GM20000 (cell line): ENCODE measurements at regions not wholly inside any gene's neighbourhood (a gene's known extent, or its start where the extent isn't known, plus 50 kb on each side); places are given as distances from the start of the nearest gene placed in this dataset.

Experiments
- DNase-seq: peaks from one replicate; pipeline ENCODE4 v3.0.0; 2012; ENCODE audit warnings: low spot score
- TF ChIP-seq, protein P1 (sequence below): IDR thresholded peaks from 2 replicates; pipeline ENCODE4 v1.5.1; 2012; ENCODE audit warnings: mild to moderate bottlenecking, control low read depth; ENCODE audit errors: extremely low read depth, missing control alignments

DNA sequence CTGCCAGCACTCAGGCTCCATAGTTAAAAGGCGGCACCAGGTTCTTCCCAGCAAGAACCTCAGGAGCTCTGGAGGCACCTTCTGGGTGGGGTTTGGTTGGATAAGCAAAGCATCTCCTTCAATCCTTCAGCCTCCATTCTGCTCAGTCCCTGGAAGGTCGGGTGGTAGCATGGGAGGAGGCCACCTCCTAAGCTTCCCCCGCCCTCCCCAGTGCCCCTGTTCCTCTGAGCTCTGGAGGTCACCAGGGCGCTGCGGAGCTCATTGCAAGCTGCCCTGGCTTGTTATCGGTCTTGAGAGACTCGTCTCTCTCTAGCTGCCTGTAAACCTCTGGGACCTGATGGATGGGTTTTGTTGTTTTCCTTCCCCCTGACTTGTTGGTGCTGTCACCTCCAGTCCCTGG lies 124.8 kb downstream of the RPLP1 start:
- TF ChIP-seq, protein P1, sequence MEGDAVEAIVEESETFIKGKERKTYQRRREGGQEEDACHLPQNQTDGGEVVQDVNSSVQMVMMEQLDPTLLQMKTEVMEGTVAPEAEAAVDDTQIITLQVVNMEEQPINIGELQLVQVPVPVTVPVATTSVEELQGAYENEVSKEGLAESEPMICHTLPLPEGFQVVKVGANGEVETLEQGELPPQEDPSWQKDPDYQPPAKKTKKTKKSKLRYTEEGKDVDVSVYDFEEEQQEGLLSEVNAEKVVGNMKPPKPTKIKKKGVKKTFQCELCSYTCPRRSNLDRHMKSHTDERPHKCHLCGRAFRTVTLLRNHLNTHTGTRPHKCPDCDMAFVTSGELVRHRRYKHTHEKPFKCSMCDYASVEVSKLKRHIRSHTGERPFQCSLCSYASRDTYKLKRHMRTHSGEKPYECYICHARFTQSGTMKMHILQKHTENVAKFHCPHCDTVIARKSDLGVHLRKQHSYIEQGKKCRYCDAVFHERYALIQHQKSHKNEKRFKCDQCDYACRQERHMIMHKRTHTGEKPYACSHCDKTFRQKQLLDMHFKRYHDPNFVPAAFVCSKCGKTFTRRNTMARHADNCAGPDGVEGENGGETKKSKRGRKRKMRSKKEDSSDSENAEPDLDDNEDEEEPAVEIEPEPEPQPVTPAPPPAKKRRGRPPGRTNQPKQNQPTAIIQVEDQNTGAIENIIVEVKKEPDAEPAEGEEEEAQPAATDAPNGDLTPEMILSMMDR: no peak
- DNase-seq: no peak

DNA sequence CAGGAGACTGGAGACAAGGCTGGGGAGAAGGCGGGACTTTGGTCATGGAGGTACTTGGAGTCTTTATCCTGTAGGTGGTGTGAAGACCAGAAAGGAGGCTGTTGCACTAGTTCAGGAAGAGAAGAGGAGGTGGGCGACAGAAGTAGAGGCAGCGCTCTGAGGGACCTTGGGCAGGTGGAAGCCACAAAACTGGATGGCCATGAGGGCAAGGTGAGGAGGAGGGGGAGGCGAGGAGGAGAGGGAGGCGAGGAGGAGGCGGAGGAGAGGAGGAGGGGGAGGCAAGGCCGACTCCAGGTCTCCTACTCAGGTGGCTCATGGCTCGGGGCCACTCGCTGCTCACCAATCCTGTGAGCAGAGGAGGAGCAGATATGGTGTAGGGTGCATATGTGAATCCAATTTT lies 125.6 kb downstream of the RPLP1 start:
- no peak for DNase-seq
- TF ChIP-seq, protein P1: no peak

DNA sequence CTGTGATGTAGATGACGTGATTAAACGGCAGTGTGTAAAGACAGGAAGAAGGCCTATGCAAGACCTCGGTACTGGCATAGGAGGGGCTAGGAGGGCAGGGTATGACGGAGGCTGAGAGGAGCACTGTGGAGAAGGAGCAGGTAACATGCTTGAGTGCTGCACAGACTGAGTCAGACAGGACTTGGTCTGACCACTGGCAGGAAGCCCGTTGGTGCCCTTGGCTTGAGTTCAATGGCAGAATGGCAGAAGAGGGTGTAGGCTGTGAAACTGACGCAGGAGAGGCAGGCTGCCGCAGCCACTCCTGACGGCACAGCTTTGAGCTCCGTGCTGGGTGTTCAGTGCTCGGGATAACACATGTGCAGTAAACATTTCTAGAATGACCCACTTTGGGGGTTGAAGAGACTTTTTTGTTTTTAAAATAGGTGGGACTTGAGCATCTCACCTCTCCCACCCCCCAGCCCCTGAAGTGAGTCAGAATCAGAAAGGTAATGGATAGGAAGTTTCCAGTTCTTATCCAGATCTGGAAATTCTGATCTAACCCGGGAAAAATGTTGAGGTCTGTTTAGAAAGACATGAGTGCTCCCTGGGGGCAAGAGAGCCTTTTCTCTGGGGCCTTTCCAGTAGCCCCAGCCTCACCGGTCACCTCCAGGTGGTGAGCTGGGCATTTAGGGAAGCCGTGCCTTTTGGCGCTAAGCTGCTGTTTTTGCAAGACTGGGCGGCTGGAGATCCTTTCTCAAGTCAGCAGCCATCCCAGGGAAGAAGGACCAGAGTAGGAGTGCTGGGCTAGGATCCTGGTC lies 126.4 kb downstream of the RPLP1 start:
- TF ChIP-seq, protein P1: no peak
- DNase-seq: no peak

DNA sequence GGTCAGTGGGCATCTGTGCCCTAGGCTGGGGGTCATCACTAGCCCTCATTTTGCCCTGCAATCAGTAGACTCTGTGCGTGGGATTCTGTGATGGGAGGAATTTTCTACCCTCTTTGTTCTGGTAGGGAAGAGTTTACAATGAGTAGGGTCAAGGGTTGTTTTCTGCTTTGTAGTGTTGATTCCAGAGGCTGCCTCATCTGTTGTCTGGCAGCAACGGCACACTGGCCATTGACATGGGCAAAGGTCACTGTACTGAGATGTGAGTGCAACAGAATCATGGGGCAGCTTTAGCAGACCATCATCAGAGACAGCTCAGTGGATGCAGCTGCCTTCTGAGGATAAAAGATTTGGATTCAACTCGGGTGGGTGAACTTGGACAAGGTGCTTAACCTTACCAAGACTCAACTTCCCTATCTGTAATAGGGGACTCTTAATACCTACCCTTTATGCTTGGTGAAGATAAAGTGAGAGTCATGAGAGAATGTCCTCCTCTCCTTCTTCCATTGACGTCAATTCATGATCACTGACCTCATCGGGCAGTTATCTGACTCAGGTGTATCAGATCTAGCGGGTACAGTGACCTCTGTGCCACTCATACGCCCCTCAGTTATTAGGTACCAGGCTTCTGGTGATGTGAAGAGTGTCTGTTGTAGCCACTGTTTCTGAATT lies 127.5 kb downstream of the RPLP1 start:
- TF ChIP-seq, protein P1: no peak
- no peak for DNase-seq

DNA sequence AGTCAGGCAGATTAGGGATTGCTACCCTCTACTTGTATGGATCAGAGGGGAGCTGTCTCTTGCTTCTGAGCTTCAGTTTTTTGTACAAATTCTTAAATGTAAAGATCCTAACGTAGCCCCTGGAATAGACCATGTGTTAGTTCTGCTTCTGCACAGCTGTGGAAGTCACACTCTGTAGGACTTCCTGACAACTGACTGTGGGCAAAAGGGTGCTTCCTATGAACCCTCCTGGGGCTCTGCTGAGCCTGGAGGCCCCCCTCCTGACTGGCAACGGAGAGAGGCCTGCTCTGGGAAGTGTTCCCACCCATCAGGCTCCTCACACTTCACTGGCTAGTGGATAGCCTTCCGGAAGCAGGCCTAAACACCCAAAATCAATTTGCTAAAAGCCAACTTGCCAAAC lies 131.0 kb downstream of the RPLP1 start:
- TF ChIP-seq, protein P1: no peak

DNA sequence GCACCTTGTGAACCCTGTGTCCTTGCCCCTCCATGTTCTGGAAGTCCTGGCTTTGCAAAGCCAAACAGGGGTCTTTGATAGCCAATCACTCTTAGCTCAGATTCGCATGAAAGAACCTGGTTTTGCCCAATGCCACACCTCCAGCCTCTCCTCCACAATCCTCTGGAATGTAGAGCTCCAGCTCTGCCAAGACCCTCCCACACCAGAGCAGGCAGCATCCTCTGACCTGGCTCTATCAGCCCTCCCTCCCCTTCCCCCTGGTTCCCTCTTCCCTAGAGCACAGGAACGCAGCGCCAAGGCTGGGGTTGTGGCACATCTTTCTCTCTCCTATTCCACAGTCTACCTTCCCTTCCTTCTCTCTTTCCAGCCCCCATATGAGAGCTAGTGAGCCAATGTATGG lies 133.3 kb downstream of the RPLP1 start:
- DNase-seq: no peak
- TF ChIP-seq, protein P1: no peak

More for the DNA sequence above, 131.0 kb downstream of the RPLP1 start:
- no peak for DNase-seq

DNA sequence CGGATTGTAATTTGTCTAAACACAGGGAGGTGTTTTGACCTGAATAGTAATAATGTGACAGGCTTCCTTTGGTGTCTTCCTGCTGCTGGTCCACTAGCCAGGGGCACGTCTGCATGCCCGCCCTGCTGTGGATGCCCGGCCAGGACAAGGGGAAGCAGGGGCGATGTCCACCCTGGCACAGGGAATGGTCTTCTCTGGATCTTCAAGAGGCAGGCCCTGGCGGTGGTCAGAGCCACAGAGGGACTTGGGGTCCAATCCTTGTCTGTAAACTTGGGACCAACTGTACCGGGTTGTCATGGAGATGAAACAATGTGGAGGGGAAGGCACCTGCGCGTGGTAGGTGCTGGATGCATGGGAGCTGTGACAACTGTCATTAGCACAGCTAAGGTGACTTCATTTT lies 134.1 kb downstream of the RPLP1 start:
- no peak for DNase-seq
- TF ChIP-seq, protein P1: no peak
